Choroid plexus epithelial cell (primary cell): ENCODE measurements at regions not wholly inside any gene's neighbourhood (a gene's known extent, or its start where the extent isn't known, plus 50 kb on each side); places are given as distances from the start of the nearest gene placed in this dataset.

ENCODE experiments used
- DNase-seq: peaks from one replicate; pipeline ENCODE4 v3.0.0-alpha.2; 2010; ENCODE audit warnings: low read depth
- H3K4me3 ChIP-seq: 2 replicates; pipeline ENCODE4 v1.5.1; 2011; ENCODE audit warnings: low read depth, mild to moderate bottlenecking, control low read depth, low read length, moderate library complexity
- CTCF ChIP-seq: conservative IDR thresholded peaks from 2 replicates; pipeline ENCODE4 v1.5.1; 2011; ENCODE audit warnings: low read depth, mild to moderate bottlenecking, control low read depth, inconsistent platforms, low read length, moderate library complexity

- H3K4me3 ChIP-seq, result no peak overlapping the region
- no peak for TF ChIP-seq CTCF
- DNase-seq, result no peak
Measured at GRCh38 chr11:88418508-88418907, 81.0 kb upstream of the CTSC start.

DNA sequence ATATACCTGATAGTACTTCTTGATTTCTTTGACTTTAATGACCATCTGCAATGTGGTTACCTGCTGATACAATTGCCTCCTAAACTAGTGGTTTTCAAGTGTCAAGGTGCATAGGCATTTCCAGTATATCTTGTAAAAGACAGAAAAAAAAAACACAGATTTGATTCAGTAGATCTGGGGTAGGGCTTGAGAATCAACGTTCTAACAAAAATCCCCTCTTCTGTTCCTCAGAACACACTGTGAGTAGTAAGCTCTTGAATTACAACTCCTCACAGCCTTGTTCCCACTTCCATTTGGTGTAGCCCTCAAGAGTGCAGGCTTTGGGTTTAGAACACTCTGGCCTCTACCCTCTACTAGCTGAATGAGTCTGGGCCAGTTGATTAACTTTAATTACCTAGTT lies 78.0 kb upstream of the CTSC start:
- no peak for TF ChIP-seq CTCF
- no peak overlapping the region for H3K4me3 ChIP-seq
- no peak for DNase-seq

DNA sequence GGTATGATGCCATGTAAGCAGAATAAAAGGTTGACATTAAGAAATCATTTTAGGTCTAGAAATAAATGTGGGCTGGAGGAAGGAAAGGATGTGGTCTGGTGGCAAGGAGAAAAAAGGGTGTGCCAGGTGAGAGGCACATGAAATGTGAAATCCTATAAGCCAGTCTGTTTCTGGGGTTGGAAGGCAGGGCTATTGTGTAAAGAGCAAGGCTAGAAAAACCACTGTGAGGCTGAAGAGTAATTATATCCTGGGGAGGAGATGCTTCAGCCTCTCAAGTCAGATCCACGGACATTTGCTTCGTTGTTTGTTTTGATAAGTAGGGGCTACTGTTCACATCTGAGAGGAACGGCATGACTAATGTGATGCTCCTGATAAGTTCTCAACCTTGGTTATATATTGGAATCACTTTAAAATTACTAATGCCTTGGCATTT lies 77.5 kb upstream of the CTSC start:
- no peak overlapping the region for H3K4me3 ChIP-seq
- peak; percentile 71 for DNase-seq
- no peak for TF ChIP-seq CTCF

DNA sequence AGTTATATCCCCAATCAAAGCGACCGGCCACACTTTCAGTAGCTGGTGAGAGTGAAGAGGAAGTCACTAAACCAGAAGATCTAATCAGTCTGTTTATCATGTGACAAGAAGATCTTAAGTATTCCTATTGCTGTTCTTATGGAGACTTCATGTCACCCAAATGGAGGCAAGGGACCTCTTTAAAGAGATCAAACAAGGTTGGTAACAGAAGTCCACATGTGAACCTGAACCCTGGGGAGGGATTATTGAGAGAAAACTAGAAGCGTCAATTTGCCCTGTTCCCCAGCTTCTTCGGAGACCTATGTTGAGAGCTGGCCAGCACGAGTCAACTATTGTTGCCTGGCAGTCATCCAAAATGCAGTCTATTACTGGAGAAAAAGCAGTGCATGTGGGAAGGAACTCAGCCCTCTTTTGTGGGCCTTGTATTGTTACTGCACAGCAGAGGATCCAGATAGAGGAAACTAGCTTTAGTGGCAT lies 76.9 kb upstream of the CTSC start:
- H3K4me3 ChIP-seq, result no peak overlapping the region
- peak; percentile 90 for DNase-seq
- no peak for TF ChIP-seq CTCF

- H3K4me3 ChIP-seq, result no peak overlapping the region
- DNase-seq, result peak; percentile 82
- no peak for TF ChIP-seq CTCF
Measured at GRCh38 chr11:88411265-88411664, 73.7 kb upstream of the CTSC start.

DNA sequence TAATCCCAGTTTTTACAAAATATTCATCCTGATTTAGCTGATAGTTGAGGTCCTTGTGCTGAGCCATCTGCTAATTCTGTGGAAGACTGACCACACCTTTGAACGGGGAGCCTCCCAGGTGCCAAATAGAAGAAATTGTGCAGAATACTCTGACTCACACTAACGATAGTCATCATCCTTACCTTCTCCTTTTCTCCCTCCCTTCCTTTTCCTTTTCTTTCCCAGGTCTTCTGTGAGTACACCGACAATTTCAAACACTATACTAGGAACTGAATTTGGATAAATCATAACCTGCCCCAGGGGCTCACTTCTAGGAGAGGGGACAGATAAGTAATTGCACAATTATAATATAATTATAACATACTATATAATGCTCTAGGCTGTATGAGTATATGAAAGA lies 73.1 kb upstream of the CTSC start:
- no peak for TF ChIP-seq CTCF
- no peak overlapping the region for H3K4me3 ChIP-seq
- no peak for DNase-seq

- H3K4me3 ChIP-seq, result no peak overlapping the region
- TF ChIP-seq CTCF, result no peak
- no peak for DNase-seq
Measured at GRCh38 chr11:88410056-88410455, 72.5 kb upstream of the CTSC start.
